ENCODE measurements at regions not wholly inside any gene's neighbourhood (a gene's known extent, or its start where the extent isn't known, plus 50 kb on each side); places are given as distances from the start of the nearest gene placed in this dataset.

- Histone ChIP-seq H3K27ac (no peak overlapping the region), H3K9ac (no peak overlapping the region), H3K9me3 (ENCODE audit: control insufficient read depth, low read length) (no peaks in the 10 kb centered on the region), H2AFZ (no peak overlapping the region), H3K27me3 (ENCODE audit: control insufficient read depth, insufficient read depth, low read length) (no peaks in the 10 kb centered on the region), H3K4me1 (no peaks in the 10 kb centered on the region), H3K4me3 (ENCODE audit: low read depth, low read length) (no peak overlapping the region), H3K4me2 (ENCODE audit: low read length) (no peak overlapping the region), H3K79me2 (no peaks in the 10 kb centered on the region), H3K36me3 (ENCODE audit: control insufficient read depth, insufficient read depth, low read length) (no peaks in the 10 kb centered on the region)
- no peak for TF ChIP-seq CTCF (IDR thresholded peaks at IDR 0.05)
Measured at GRCh38 chr13:65508745-65509144, 1721.4 kb downstream of the PCDH9 start.

- Histone ChIP-seq H3K4me2 (ENCODE audit: low read length) (no peak overlapping the region), H3K36me3 (ENCODE audit: control insufficient read depth, insufficient read depth, low read length) (no peaks in the 10 kb centered on the region), H3K27ac (no peak overlapping the region), H3K4me3 (ENCODE audit: low read depth, low read length) (no peak overlapping the region), H3K9ac (no peak overlapping the region), H2AFZ (no peak overlapping the region), H3K4me1 (no peaks in the 10 kb centered on the region), H3K9me3 (ENCODE audit: control insufficient read depth, low read length) (no peaks in the 10 kb centered on the region), H3K79me2 (no peaks in the 10 kb centered on the region), H3K27me3 (ENCODE audit: control insufficient read depth, insufficient read depth, low read length) (no peaks in the 10 kb centered on the region)
- no peak for TF ChIP-seq CTCF (IDR thresholded peaks at IDR 0.05)
Measured at GRCh38 chr13:65508338-65508737, 1721.8 kb downstream of the PCDH9 start.

GRCh38 chr13:65505941-65506340 is 1724.2 kb downstream of the PCDH9 start:
- Histone ChIP-seq H3K9me3 (ENCODE audit: control insufficient read depth, low read length) (no peaks in the 10 kb centered on the region), H2AFZ (no peak overlapping the region), H3K79me2 (no peaks in the 10 kb centered on the region), H3K9ac (no peak overlapping the region), H3K36me3 (ENCODE audit: control insufficient read depth, insufficient read depth, low read length) (no peaks in the 10 kb centered on the region), H3K4me3 (ENCODE audit: low read depth, low read length) (no peak overlapping the region), H3K27me3 (ENCODE audit: control insufficient read depth, insufficient read depth, low read length) (no peaks in the 10 kb centered on the region), H3K27ac (no peak overlapping the region), H3K4me1 (no peaks in the 10 kb centered on the region), H3K4me2 (ENCODE audit: low read length) (no peak overlapping the region)
- no peak for TF ChIP-seq CTCF (IDR thresholded peaks at IDR 0.05)

- Histone ChIP-seq H3K9ac (no peak overlapping the region), H3K9me3 (ENCODE audit: control insufficient read depth, low read length) (no peaks in the 10 kb centered on the region), H3K4me1 (no peaks in the 10 kb centered on the region), H3K27me3 (ENCODE audit: control insufficient read depth, insufficient read depth, low read length) (no peaks in the 10 kb centered on the region), H3K79me2 (no peaks in the 10 kb centered on the region), H3K4me3 (ENCODE audit: low read depth, low read length) (no peak overlapping the region), H3K36me3 (ENCODE audit: control insufficient read depth, insufficient read depth, low read length) (no peaks in the 10 kb centered on the region), H3K4me2 (ENCODE audit: low read length) (no peak overlapping the region), H3K27ac (no peak overlapping the region), H2AFZ (no peak overlapping the region)
- no peak for TF ChIP-seq CTCF (IDR thresholded peaks at IDR 0.05)
Measured at GRCh38 chr13:65504213-65504612, 1725.9 kb downstream of the PCDH9 start.

- Histone ChIP-seq H3K4me1 (no peaks in the 10 kb centered on the region), H3K4me3 (ENCODE audit: low read depth, low read length) (no peak overlapping the region), H2AFZ (no peak overlapping the region), H3K27me3 (ENCODE audit: control insufficient read depth, insufficient read depth, low read length) (no peaks in the 10 kb centered on the region), H3K27ac (no peak overlapping the region), H3K36me3 (ENCODE audit: control insufficient read depth, insufficient read depth, low read length) (no peaks in the 10 kb centered on the region), H3K9me3 (ENCODE audit: control insufficient read depth, low read length) (no peaks in the 10 kb centered on the region), H3K79me2 (no peaks in the 10 kb centered on the region), H3K4me2 (ENCODE audit: low read length) (no peak overlapping the region), H3K9ac (no peak overlapping the region)
- TF ChIP-seq CTCF (IDR thresholded peaks at IDR 0.05): no peak
Measured at GRCh38 chr13:65500481-65500880, 1729.7 kb downstream of the PCDH9 start.

All from parathyroid adenoma (tissue), 2 donors.